Hepatocyte (in vitro differentiated cells): ENCODE measurements at regions not wholly inside any gene's neighbourhood (a gene's known extent, or its start where the extent isn't known, plus 50 kb on each side); places are given as distances from the start of the nearest gene placed in this dataset.

ENCODE experiments used
- DNase-seq: peaks from one replicate; pipeline ENCODE4 v3.0.0-alpha.2; 2016; ENCODE audit warnings: low spot score
- H2AFZ ChIP-seq: fragments of 200-600 bp; sonication (generic); 2 replicates; pipeline ENCODE4 v1.6.0; 2016; ENCODE audit warnings: antibody characterized with exemption, mild to moderate bottlenecking
- H3K27ac ChIP-seq: fragments of 200-600 bp; sonication (generic); 2 replicates; pipeline ENCODE4 v1.5.1; 2016; ENCODE audit warnings: mild to moderate bottlenecking
- H3K27me3 ChIP-seq: fragments of 200-600 bp; sonication (generic); 2 replicates; pipeline ENCODE4 v1.6.1; 2016
- H3K36me3 ChIP-seq: fragments of 200-600 bp; sonication (generic); replicated peaks from 2 replicates; pipeline ENCODE4 v1.5.1; 2016; ENCODE audit warnings: low read depth; ENCODE audit not compliant: insufficient read depth
- H3K4me1 ChIP-seq: fragments of 200-600 bp; sonication (generic); 2 replicates; pipeline ENCODE4 v1.5.1; 2016; ENCODE audit warnings: mild to moderate bottlenecking, moderate library complexity; ENCODE audit not compliant: insufficient read depth
- H3K4me2 ChIP-seq: fragments of 200-600 bp; sonication (generic); 2 replicates; pipeline ENCODE4 v1.6.0; 2016
- H3K4me3 ChIP-seq: fragments of 200-600 bp; sonication (generic); 2 replicates; pipeline ENCODE4 v1.5.1; 2016; ENCODE audit warnings: mild to moderate bottlenecking
- H3K79me2 ChIP-seq: fragments of 200-600 bp; sonication (generic); 2 replicates; pipeline ENCODE4 v1.6.0; 2017; ENCODE audit warnings: mild to moderate bottlenecking
- H3K9me2 ChIP-seq: fragments of 200-600 bp; sonication (generic); replicated peaks from 2 replicates; pipeline ENCODE4 v1.6.0; 2017; ENCODE audit warnings: mild to moderate bottlenecking; ENCODE audit not compliant: insufficient read depth
- H3K9me3 ChIP-seq: fragments of 200-600 bp; sonication (generic); 2 replicates; pipeline ENCODE4 v1.5.1; 2016; ENCODE audit warnings: low read depth, mild to moderate bottlenecking
- H4K20me1 ChIP-seq: fragments of 200-600 bp; sonication (generic); 2 replicates; pipeline ENCODE4 v1.6.0; 2016; ENCODE audit warnings: mild to moderate bottlenecking; ENCODE audit not compliant: insufficient read depth, poor library complexity, severe bottlenecking
- EZH2 ChIP-seq: fragments of 200-600 bp; sonication (generic); IDR thresholded peaks from 2 replicates; pipeline ENCODE4 v1.6.1; 2016; ENCODE audit warnings: antibody characterized with exemption, mild to moderate bottlenecking, borderline replicate concordance
- EZH2phosphoT487 ChIP-seq: fragments of 200-600 bp; sonication (generic); IDR thresholded peaks from one replicate; pipeline ENCODE4 v1.6.1; 2018; ENCODE audit warnings: antibody characterized with exemption, mild to moderate bottlenecking, low read depth, moderate library complexity; ENCODE audit not compliant: unreplicated experiment, severe bottlenecking
- WGBS: methylation state at CpG from one replicate; pipeline ENCODE4 v1.1.6; 2016; ENCODE audit warnings: low lambda C conversion rate; ENCODE audit errors: missing lambda C conversion rate; 5-methylcytosine and 5-hydroxymethylcytosine counted together
- TF ChIP-seq, protein P1 (sequence below): fragments of 200-600 bp; sonication (generic); IDR thresholded peaks from 2 replicates; pipeline ENCODE4 v1.5.1; 2016; ENCODE audit warnings: antibody characterized with exemption, mild to moderate bottlenecking; ENCODE audit not compliant: poor library complexity

DNA sequence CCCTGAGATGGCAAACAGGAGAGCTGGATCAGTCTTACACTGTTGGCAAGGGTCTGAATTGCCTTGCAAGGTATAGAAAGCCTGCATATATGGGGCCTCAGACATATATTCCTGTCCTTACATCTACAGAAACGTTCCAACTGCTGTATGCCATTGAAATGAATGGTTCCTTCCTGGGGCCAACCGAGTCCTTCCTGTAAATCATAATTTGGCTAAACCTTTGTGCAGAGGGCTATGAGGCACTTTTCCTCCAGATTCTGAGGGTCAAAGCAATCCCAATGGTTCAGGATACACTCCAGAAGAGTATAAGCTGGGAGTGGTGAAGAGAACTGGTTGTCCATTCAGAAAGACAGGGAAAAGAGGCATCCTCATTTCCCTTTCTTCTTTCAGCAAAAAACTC lies 190.5 kb downstream of the PTPRC start:
- Histone ChIP-seq H3K79me2 (no peaks in the 10 kb centered on the region), H3K4me3 (no peak overlapping the region), H3K36me3 (no peaks in the 10 kb centered on the region), H3K27me3 (no peaks in the 10 kb centered on the region), H3K9me3 (no peaks in the 10 kb centered on the region), H2AFZ (no peak overlapping the region), H3K9me2 (no peaks in the 10 kb centered on the region), H3K4me2 (no peak overlapping the region), H4K20me1 (no peaks in the 10 kb centered on the region), H3K27ac (no peak overlapping the region), H3K4me1 (no peaks in the 10 kb centered on the region)
- DNase-seq, result no peak
- TF ChIP-seq, protein P1, sequence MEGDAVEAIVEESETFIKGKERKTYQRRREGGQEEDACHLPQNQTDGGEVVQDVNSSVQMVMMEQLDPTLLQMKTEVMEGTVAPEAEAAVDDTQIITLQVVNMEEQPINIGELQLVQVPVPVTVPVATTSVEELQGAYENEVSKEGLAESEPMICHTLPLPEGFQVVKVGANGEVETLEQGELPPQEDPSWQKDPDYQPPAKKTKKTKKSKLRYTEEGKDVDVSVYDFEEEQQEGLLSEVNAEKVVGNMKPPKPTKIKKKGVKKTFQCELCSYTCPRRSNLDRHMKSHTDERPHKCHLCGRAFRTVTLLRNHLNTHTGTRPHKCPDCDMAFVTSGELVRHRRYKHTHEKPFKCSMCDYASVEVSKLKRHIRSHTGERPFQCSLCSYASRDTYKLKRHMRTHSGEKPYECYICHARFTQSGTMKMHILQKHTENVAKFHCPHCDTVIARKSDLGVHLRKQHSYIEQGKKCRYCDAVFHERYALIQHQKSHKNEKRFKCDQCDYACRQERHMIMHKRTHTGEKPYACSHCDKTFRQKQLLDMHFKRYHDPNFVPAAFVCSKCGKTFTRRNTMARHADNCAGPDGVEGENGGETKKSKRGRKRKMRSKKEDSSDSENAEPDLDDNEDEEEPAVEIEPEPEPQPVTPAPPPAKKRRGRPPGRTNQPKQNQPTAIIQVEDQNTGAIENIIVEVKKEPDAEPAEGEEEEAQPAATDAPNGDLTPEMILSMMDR, result no peak
- TF ChIP-seq EZH2 (no peak), EZH2phosphoT487 (no peak)
- 94% methylated on average over 2 of the region's 2 CpGs for WGBS

DNA sequence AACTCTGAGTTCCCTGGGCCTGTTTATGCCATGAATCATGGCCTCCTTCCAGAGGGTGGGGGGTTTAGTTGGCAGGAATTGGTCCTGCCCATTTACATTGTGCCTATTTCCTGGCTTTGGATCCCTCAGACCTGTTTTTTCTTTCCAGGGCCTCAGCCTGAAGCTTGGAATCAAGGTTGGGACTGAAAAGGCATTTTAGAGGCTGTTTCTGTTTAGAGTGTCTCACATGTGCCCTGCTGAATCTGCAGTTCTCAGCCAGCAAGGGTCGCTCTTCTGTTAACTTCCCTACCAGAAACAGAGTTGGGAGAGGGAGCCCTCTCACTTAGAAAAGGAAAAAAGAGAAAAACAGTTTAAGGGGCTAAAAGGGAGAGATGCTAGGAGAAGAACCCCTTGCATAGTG lies 191.1 kb downstream of the PTPRC start:
- Histone ChIP-seq H3K4me1 (no peaks in the 10 kb centered on the region), H4K20me1 (no peaks in the 10 kb centered on the region), H3K36me3 (no peaks in the 10 kb centered on the region), H3K4me2 (no peak overlapping the region), H3K9me2 (no peaks in the 10 kb centered on the region), H3K27ac (no peak overlapping the region), H3K27me3 (no peaks in the 10 kb centered on the region), H3K79me2 (no peaks in the 10 kb centered on the region), H3K4me3 (no peak overlapping the region), H2AFZ (no peak overlapping the region), H3K9me3 (no peaks in the 10 kb centered on the region)
- WGBS, result 70% methylated on average over 1 of the region's 1 CpG
- no peak for DNase-seq
- TF ChIP-seq, protein P1, result peak; percentile 28
- no peak for TF ChIP-seq EZH2

DNA sequence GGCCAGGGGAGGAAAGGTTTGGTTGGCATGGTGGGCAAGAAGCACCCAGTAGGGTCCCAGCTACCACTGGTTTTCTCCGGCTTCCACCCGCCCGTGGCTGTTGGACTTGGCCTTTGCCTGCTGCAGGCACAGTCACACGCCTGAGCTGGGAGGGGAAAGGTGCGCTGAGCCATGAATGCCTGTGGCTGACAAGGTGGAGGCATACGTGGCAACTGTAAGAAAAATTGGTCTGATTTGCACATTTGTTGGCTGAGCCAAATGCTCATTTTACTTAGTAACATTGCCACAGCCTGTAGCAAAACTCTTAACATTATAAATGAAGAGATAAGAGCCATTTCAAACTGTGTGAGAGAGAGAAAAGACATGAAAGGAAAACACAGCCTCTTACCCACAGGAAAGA lies 191.6 kb downstream of the PTPRC start:
- 89% methylated on average over 6 of the region's 6 CpGs for WGBS
- H3K4me2 ChIP-seq, result no peak overlapping the region
- H4K20me1 ChIP-seq, result no peaks in the 10 kb centered on the region
- H3K9me3 ChIP-seq, result no peaks in the 10 kb centered on the region
- H3K27ac ChIP-seq, result no peak overlapping the region
- H3K4me1 ChIP-seq, result no peaks in the 10 kb centered on the region
- H3K27me3 ChIP-seq, result no peaks in the 10 kb centered on the region
- no peak for DNase-seq
- no peaks in the 10 kb centered on the region for H3K36me3 ChIP-seq
- no peaks in the 10 kb centered on the region for H3K79me2 ChIP-seq
- H3K4me3 ChIP-seq, result no peak overlapping the region
- no peak overlapping the region for H2AFZ ChIP-seq
- TF ChIP-seq, protein P1, result no peak
- TF ChIP-seq EZH2phosphoT487, result no peak
- TF ChIP-seq EZH2, result no peak
- no peaks in the 10 kb centered on the region for H3K9me2 ChIP-seq

DNA sequence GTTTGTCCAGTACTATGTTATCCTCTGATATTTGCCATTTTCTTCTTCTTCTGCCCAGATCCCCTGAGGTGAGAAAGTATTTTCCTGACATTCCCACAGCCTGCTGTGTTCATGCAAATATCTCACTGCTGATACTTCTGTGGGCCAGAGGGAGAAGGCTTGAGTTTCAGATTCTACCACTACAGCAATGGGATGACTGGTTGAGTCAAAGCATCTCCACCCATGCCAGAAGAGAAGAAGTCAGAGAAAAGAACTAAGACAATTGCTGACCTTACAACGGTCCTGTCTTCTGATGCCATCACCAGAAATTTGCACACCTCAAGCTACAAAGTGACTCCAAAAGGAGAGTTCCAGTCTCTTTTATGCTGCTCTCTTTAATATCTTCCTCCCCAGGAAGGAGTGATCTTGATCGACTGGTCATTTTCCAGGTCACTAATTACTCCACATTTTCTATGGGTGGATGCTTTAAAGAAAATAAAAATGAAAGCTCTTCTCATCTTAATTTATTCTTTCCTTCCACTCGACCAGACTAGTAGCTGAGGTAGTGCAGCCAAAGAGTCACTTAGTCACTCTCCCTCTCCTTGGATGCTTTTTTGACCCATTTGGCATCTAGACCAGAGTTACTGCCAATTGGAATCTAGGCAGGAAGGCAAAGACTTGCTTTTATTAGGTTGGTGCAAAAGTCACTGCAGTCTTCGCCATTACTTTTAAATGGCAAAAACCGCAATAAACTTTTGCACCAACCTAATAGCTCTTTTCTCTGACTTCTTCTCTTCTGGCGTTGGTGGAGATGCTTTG lies 195.1 kb downstream of the PTPRC start:
- no peak for TF ChIP-seq EZH2
- TF ChIP-seq EZH2phosphoT487, result no peak
- TF ChIP-seq, protein P1, result no peak
- no peaks in the 10 kb centered on the region for H3K79me2 ChIP-seq
- 97% methylated on average over 6 of the region's 6 CpGs for whole genome bisulfite sequencing
- DNase-seq, result no peak
- H4K20me1 ChIP-seq, result no peaks in the 10 kb centered on the region
- H3K9me3 ChIP-seq, result no peaks in the 10 kb centered on the region
- no peak overlapping the region for H2AFZ ChIP-seq
- H3K27ac ChIP-seq, result no peak overlapping the region
- H3K4me1 ChIP-seq, result no peaks in the 10 kb centered on the region
- H3K9me2 ChIP-seq, result no peaks in the 10 kb centered on the region
- H3K4me2 ChIP-seq, result no peak overlapping the region
- no peak overlapping the region for H3K4me3 ChIP-seq
- H3K27me3 ChIP-seq, result no peaks in the 10 kb centered on the region
- H3K36me3 ChIP-seq, result no peaks in the 10 kb centered on the region
